HG03196 (cell line): ENCODE measurements at regions not wholly inside any gene's neighbourhood (a gene's known extent, or its start where the extent isn't known, plus 50 kb on each side); places are given as distances from the start of the nearest gene placed in this dataset.
A peak's percentile ranks its signal among the peaks of the same experiment; 100 is the strongest.

ENCODE experiments used
- ATAC-seq: cut with Tn5 transposase; IDR thresholded peaks from one replicate; pipeline ENCODE4 v1.9.1; 2021; ENCODE audit not compliant: unreplicated experiment

DNA sequence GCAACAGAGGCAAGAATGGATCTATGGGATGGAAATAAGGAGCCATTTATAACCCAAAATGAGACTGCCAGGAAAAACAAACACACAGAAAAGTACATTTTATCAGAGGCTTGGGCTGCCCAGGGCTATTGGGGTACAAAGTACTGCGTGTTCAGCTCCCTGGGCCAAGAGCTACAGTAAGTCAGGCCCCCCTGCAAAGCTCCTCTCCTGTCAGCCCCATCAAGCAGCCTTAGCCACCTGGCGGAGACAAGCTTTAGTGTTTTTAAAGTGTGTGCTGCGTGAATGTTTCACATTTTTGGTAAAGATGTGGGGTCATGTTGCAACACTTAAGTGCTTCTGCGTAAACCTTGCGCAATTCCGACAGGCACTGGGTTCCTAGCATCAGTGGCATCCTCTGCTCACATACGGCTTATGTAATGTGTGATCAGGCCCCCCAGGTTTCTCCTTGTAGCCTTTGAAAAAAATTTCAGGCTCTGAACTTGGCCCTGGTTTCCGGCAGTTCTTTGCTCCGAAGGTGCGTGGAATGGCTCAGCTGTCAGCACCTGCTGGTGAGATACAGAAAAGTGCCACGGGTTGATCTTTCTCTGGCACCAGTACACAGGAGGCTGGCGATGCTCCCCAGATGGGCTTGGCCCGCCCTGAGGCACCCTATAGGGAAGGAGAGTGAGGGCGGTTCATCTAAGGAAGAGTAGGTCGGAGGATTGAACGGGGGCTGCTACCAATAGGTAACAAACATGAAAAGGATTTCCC lies 198.7 kb upstream of the EEA1 start:
- no peak for ATAC-seq

DNA sequence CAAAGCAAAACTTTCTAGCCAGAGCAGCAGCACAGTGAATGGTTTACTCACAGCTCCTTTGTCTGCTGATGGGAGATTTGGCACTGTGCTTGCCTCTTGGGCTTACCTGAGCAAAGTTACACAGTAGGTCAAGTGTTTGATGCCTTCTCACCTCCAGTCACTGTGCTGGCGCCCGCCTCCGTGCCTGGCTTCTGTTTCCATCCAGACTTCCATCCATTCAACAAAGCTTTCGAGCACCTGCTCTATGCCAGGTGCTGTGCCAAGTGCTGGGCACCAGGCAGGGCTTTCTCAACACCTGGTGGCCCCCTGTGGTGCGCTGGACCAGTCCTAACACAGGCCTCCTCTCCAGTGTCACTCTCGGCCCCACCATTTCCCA lies 199.2 kb upstream of the EEA1 start:
- ATAC-seq: no peak

DNA sequence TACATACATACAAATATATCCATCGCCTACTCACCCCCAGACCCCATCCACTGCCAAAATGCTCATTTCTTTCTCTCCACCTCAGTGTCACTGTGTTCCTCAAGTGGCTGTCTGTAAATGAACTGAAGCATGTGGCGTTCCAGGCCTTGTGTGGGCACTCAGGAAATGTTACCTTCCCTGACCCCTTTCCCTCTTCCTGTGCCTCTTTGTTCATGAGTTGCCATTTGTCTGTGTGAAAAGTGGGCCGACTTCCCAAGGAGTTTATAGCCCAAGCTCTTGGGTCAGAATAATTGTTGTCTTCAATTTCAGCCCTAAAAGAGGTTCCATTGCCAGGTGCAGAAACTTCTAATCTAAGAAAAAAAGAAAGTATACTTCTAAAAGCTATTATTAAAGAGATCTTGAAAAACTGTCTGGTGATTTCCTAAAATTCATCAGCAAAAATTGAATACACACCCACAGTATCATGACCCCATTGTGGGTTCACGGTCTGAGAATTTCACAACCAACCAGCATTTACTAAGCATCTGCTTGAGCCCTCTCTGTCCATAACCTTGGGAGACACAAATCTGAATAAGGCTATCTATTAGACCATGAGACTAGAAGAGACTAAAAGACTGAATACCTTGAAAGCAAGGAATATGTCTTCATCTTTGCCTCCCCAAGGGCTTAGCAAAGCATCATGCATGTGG lies 201.4 kb upstream of the EEA1 start:
- ATAC-seq: no peak

DNA sequence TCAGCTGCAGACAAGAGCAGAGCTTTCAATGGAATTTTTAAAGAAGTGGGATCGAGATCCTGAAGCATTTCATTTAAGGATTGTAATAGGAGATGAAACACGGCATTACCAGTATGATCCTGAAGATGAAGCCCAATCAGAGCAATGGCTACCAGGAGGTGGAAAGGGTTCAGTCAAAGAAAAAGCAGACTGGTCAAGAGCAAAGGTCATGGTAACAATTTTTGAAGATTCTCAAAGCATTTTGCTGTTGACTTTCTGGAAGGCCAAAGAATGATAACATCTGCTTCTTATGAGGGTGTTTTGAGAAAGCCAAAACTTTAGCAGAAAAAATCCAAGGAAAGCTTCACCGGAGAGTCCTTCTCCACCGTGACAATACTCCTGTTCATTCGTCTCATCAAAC lies 204.3 kb upstream of the EEA1 start:
- no peak for ATAC-seq

DNA sequence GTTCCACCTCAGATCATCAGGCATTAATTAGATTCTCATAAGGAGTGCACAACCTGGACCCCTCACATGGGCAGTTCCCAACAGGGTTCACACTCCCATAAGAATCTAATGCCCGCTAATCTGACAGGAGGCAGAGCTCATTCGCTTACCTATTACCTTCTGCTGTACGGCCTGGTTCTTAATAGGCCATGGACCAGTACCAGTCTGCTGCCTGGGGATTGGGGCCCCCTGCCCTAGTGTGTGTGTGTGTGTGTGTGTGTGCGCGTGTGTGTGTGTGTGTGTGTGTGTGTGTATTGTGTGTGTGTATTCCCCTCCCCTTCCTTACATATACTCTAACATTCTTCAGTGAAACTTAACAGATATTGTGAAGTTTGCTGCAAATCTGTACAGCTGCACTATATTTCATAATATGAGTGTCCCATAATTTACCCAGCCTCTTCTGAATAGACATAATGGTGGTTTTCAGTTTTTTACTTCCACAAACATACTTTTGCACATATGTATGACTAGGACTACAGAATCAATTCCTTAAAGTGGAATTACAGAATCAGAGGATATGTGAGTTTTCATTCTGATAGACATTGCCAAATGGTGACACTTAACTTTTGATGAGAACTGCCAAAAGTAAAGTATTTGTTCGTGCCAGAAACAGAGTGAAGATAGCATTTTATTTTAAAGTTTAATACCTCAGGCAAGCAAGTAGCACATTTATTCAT lies 205.2 kb upstream of the EEA1 start:
- ATAC-seq: no peak

DNA sequence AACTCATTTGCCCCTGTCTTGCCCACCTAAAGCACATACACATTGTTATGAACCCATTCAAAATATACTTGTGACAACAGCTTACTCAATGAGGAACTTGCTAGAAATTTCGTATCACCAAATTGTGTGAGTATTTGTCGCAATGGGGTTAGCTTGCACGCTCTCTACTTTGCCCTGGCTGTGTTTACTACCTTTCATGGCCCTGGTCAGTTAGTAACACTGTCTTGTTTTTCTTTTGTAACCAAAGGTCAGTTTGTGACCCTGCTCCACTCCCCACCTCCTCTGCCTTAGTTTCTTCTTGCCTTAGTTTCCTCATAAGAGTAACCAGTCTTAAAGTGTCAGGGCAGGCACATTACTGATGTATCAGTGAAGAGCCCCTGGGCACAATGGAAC lies 205.8 kb upstream of the EEA1 start:
- ATAC-seq: no peak

DNA sequence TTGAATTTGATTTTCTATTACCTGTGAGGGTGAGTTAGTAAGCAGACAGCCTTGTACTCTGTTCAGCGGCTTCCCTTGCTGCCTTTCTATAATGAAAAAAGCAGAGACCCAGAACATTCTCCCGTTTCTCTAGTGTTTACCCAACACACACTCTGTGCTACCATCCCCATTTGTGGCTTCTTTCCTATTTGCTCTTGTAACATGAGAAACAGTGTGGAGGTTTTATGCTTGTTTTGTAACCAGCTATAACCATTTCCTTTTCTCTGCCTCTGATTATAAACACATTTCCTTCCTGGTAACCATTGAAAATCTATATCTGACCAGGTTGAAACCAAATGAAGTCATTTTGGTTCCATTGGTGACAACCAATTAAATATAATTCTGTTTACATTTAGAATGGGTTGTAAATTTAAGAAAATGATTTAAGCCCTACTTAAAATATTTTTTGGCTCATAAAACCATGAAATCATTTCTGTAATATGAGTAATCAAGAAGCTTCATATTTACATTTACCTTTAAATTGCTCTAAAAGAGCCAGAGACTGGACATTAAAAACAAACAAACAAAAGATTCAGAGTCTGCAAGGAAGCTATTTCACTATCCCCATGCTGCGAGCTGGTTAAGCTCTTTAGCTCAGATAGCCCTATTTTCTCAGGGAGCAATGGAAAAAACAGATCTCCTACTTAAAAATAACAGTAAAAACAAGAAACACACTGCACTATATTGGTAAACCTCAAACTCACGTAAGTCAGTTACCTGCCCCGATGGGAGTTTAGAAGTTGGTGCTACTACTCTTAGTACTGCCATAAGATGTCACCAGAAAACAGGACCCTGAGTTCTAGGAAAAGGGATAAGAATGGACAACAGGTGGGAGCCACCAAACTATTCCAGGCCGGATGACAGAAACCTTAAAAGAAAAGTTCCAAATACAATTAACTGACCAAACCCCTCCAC lies 206.5 kb upstream of the EEA1 start:
- ATAC-seq: no peak

DNA sequence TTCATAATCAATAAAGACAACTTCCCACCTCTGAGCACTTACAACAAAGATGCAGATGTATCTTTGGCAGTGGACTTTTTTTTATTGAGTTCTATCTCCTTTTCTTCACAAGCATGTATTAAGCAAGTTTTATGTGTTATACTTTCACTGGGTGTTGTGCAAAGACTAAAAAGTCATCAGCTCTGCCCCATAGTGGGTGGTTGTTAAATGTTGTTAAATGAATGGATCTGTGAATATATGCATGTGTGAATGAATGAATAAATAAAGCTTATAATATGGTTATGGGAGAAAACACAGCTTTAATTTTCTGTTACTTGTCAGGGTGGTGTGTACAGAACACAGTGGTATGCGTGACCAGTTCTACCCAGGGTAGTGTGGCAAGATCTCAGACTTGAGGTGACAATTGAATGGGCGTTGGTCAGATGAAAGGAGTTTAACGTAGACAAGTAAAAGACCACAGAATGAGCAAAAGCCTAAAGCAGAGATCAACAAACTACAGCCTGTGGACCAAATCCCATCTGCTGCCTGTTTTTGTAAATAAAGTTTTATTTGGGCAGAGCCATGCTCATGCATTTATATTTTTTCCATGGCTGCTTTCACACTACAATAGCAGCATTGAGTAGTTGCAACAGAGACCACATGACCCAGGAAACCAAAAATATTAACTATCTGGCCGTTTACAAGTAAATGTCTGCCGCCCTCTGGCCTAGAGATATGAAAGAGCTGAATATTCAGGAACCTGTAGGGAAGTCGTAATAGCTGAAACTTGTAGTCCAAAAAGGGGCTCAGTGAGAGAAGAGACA lies 207.4 kb upstream of the EEA1 start:
- no peak for ATAC-seq

DNA sequence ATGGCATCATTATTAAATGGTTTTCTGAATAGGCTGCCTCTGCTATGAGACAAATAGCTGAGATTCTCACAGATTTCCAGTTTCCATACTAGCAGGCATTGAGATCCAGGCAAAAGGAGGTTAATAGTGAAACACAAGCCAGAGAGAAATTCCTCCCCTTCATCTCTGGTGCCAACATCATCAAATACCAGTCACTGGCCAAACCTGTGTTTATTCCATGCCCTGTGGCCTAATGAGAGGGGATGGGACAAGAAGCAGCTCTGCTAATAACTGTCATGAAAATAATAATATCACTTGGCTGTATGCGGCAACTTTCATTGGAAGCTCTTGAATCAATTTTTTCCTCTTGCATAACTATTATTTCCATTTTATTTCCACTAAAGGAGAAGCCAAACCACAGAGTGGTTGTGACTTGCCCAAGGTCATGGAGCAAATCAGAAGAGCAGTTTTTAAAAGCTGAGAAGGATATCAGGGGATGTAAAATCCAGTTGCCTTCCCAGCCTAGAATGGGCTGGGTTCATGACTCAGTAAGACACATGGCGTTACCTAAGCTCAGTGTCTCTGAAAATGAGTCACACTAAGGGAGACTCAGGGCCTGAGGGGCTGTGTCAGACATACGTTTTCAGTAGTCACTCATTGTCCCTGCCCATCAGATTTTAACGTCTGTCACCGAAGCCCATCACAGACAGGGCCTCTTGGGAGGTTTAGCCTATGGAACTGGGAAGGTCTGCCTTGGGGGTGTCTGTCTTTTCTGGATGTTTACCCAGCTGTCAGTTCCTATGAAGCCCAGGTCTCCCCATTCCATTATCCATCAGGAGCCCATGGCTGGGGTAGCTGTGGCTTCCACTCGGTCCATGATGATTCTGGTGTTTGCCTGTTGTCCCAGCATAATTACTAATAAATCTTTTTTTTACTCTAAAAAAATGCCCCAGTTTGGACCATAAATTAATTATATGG lies 208.8 kb upstream of the EEA1 start:
- peak; percentile 57 for ATAC-seq

DNA sequence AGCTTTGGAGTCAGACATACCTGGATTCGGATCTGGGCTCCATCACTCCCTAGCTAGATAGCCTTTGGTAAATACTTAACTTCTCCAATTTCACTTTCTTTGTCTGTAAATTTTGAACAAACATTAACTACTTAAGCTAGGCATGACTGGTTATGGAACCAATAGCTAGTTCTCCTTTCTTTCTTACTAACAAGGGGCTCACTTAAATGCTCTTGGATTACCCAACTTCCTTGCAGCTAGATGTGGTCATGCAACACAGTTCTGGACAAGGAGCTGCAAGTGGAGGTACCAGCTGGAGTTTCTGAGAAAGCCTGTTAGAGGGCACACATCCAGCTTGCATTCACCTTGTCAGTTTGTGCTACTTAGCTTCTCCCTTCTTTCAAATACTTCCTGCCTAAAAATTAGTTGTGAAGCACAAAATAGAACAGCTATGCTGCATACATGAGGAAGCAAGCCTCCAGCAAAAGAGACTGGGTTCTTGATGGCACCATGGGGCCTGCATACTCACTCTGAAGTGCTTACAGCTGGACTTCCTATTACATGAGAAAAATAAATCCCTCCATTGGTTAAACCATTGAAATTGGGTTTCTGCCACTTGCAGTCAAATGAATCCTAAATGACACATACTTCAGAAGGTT lies 210.1 kb upstream of the EEA1 start:
- peak; percentile 54 for ATAC-seq

DNA sequence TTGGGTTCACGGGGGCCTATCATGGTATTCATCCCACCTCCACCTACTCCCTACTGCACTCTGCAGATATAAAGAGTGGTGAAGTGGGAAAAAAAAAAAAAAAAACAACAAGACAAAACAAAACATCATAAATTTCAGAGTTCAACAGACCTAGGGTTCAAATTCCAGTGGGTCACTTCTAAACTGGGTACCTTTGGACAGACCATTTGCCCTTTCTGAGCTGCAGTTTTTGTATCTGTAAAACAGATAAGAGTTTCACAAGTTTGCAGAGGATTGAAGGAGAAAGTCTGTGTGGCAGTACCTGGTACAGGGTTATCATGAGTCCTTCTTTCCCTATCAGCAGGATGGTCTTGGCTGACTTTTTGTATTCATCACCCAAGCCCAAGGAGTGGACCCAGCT lies 211.2 kb upstream of the EEA1 start:
- ATAC-seq: no peak

DNA sequence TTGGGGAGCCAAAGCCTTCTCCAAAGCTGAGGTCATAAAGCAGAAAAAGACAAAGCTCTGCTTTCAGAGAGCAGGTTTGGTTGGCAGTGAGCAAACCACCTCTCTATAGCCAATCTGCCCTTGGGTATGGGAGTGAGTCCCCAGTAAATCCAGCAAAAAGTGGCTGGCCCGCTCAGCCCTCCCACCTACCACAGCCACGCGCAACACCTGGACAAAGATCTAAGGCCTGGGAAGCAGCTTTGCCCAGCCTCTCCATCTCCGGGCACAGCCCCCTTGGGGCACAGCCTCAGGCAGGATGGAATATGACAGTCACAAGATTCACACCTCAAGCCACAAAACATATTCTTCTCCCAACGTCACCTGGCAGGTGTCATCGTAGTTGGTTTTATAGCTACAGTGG lies 211.7 kb upstream of the EEA1 start:
- ATAC-seq: no peak

DNA sequence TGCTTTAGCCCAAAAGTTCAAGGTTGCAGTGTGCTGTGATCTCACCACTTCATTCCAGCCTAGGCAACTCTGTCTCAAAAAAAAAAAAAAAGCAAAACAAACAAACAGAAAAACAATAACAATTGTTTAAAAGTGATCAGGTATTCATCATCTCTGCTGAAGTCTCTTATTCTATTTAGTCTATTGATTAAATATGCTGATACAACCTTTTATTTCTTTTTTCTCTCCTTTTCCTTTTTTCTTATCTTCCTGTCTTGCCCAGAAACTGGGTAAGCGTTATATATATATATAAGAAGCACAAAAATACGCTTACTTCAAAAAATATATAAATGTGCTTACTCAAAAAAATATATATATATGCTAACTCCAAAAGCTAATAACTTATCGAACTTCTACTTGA lies 213.8 kb upstream of the EEA1 start:
- ATAC-seq: no peak

DNA sequence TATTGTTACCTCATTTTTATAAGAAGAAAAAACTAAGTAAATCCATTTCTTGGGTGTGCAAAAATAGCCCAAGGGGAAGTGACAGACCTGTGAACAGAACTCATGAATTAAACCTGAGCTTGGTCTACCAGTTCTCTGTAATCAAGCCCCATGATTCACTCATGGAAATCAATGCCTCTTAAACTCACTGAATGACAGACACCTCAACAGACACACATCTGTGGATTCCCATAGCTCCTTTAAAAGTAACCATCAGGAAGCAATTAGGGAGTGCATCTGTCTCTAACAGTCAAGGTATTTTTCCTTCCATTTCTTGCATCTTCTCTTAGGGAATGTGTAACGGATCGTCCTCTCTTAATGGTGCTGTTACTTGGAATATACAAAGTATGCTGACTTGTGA lies 215.0 kb upstream of the EEA1 start:
- no peak for ATAC-seq

DNA sequence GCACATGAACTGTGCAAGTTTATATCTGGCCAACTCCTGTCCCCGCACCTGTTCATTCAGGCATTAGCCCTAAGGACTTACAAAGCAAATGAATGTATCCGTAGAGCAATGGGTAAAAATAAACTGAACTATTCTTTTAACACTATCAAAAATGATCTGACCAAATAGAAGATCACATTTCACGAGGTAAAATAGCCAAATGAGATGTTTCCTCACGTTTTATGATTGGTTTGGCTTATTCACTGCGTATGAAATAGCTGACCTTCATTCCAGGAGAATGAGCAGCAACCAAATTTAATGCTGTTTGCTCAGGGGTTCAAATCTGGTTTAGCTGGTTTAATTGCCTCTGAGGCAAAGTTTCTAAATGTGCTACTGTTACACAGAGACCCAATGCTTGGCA lies 216.0 kb upstream of the EEA1 start:
- no peak for ATAC-seq

DNA sequence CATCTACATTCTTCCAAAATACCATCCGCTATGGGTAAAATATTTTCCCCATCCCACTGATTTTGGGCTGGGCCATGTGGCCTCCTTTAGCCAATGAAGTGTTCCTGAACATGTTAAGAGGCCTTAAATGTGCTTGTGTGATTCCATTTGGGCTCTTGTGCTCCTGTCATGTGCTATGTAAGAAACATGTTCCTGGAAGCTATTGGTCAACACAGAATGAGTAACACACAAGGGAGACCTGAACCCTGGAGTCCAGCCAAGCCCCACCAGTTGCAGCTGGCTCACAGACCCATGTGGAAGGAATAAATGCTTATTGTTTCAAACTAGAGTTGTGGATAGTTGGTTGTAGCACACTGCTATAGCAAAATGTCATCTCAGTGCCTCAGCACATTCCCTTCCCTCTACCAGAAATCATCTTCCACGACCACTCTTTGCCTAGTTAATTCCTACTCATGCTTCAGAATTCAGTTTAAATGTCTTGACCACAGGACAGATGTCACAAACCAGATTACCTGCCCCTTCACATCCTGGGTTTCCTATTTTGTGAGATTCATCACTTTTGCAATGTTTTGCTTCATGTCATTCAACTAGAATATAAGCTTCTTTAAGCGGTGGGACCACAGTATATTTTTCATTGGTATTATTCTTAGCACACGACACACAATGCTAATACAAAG lies 217.3 kb upstream of the EEA1 start:
- ATAC-seq: no peak

DNA sequence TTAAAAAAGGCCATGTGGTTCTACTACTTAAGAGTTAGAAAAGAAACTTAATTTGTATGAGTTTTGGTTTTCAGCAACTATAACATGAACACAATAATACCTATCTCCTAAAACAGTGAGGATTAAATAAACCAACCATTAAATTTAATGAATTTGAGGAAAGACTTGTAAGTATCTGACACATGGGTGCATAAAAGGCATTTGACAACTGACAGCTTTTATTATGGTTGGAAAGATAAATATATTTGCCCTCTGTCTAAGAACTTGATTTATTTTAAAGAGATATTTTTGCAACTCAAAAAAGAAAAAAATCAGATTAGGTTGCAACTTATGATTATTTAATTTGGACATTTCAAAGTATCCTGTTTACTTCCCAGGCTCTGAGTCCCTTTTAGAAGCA lies 217.9 kb upstream of the EEA1 start:
- ATAC-seq: no peak

DNA sequence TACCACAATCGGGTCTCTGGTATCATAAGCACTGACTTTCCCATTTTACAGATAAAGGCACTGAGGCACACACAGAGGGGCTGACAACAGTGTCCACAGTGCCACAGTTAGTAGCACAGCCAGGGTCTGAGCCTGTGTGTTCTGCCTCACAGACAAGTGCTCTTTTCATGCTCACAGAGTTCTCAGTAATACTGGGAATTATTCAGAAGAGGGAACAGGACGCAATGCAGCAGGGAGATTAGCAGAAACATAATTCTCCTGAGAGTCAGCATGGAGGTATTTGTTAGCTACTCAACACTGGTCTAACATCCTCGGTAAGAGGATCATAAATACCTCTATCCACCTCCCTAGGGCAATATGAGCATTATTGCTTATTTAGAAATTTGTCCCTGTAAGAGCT lies 219.3 kb upstream of the EEA1 start:
- no peak for ATAC-seq
